Pancreas (tissue), 10 donors: ENCODE measurements at regions not wholly inside any gene's neighbourhood (a gene's known extent, or its start where the extent isn't known, plus 50 kb on each side); places are given as distances from the start of the nearest gene placed in this dataset.

Experiments used
- ATAC-seq, 4 donors: fragments of 200-7000 bp; cut with Tn5 transposase; one replicate each; pipeline versions ENCODE4 v1.8.0 to v1.9.1; 2020; ENCODE audit warnings: mild to moderate bottlenecking in 4 of 4, moderate library complexity in 4 of 4
- DNase-seq, 6 donors: peaks; one replicate each; pipeline ENCODE4 v3.0.0-alpha.2; 2020
- FAIRE-seq: peaks from 2 replicates; lab custom pipeline; 2012; peaks lifted over from hg19 to GRCh38; lab: Jason Lieb, UNC
- H3K27ac ChIP-seq, 4 donors: fragments of 200-600 bp; sonication (generic); 1 replicate in 3 of 4; 2 replicates in 1 of 4; pipeline versions ENCODE4 v1.5.0 to v1.8.0; 2020
- H3K27me3 ChIP-seq, 4 donors: fragments of 200-600 bp; one replicate each; pipeline ENCODE4 v1.8.0; 2021
- H3K36me3 ChIP-seq, 3 donors: fragments of 200-600 bp; sonication (generic) in 1 of 3; one replicate each; pipeline versions ENCODE4 v1.5.0 to v1.8.0; 2020 to 2021
- H3K4me1 ChIP-seq, 3 donors: fragments of 200-600 bp; one replicate each; pipeline ENCODE4 v1.8.0; 2021
- H3K4me3 ChIP-seq, 4 donors: fragments of 200-600 bp; sonication (generic) in 2 of 4; one replicate each; pipeline versions ENCODE4 v1.5.0 to v1.8.0; 2020 to 2021
- H3K9me3 ChIP-seq, 4 donors: fragments of 200-600 bp; one replicate each; pipeline ENCODE4 v1.8.0; 2021
- CTCF ChIP-seq, 4 donors: fragments of 200-600 bp; sonication (generic) in 3 of 4; IDR thresholded peaks; one replicate each; pipeline versions ENCODE4 v1.5.0 to v1.8.0; 2021; ENCODE audit warnings: antibody characterized with exemption in 4 of 4
- WGBS, 2 donors: extraction: QIAGEN DNeasy Blood & Tissue Kit; methylation state at CpG; one replicate each; pipeline ENCODE4 v1.1.7; 2013; 5-methylcytosine and 5-hydroxymethylcytosine counted together
- intact Hi-C, 3 donors: fragments of 100-400 bp; cut with DNase I; formaldehyde crosslinking; loops; one replicate each; pipeline versions ENCODE4 v1.11.1 to v1.14.2; 2022
- donor health status: healthy with polysubstance abuse.
- donor health status: DM: no; HTN: no; CAD: no; lungs with moderate emphysema.
- donor health status: DM: no; HTN: no; CAD: no.
- donor health status: control.
- donor health status: control.
- donor health status: Bipolar disorder and iron deficiency.
- donor health status: DM: yes; HTN: yes; CAD: no.
- donor health status: DM: no; HTN: no; CAD: no.
- donor health status: DM: no; HTN: no; CAD: no.
- donor health status: DM: yes; HTN: yes; CAD: no.

GRCh38 chr16:35931722-35932121 is 2472.3 kb downstream of the TP53TG3F start:
- FAIRE-seq, result no peak
- Histone ChIP-seq H3K4me3 (no peak overlapping the region), H3K27ac (no peak overlapping the region), H3K4me1 (no peaks in the 10 kb centered on the region), H3K9me3 (no peaks in the 10 kb centered on the region), H3K36me3 (no peaks in the 10 kb centered on the region), H3K27me3 (no peaks in the 10 kb centered on the region)
- TF ChIP-seq CTCF (IDR thresholded peaks at IDR 0.05), result no peak
- no peak for DNase-seq
- WGBS, 2 donors, result 46 to 53% methylated on average over 3 of the region's 3 CpGs
- intact Hi-C loops, result no loop called here
- ATAC-seq, result no peak
